HG02642 (cell line): ENCODE measurements at regions not wholly inside any gene's neighbourhood (a gene's known extent, or its start where the extent isn't known, plus 50 kb on each side); places are given as distances from the start of the nearest gene placed in this dataset.

Source experiments
- ATAC-seq: cut with Tn5 transposase; IDR thresholded peaks from one replicate; pipeline ENCODE4 v1.9.1; 2021; ENCODE audit warnings: mild to moderate bottlenecking; ENCODE audit not compliant: unreplicated experiment, poor library complexity

GRCh38 chr18:44246001-44246400, 434.7 kb upstream of the SETBP1 start:
- ATAC-seq: no peak

- no peak for ATAC-seq
These were observed 422.6 kb upstream of the SETBP1 start for GRCh38 chr18:44258086-44258485.

GRCh38 chr18:44258576-44258975, 422.1 kb upstream of the SETBP1 start:
- ATAC-seq: no peak

GRCh38 chr18:44259610-44260009, 421.1 kb upstream of the SETBP1 start:
- ATAC-seq: no peak

- ATAC-seq: no peak
These were observed 415.3 kb upstream of the SETBP1 start for GRCh38 chr18:44265437-44265836.

GRCh38 chr18:44273298-44273697, 407.4 kb upstream of the SETBP1 start:
- no peak for ATAC-seq

GRCh38 chr18:44280479-44280878, 400.2 kb upstream of the SETBP1 start:
- no peak for ATAC-seq

GRCh38 chr18:44286049-44286448, 394.6 kb upstream of the SETBP1 start:
- no peak for ATAC-seq

GRCh38 chr18:44290366-44290977, 390.2 kb upstream of the SETBP1 start:
- ATAC-seq: no peak

- ATAC-seq: no peak
These were observed 382.1 kb upstream of the SETBP1 start for GRCh38 chr18:44298566-44298965.

GRCh38 chr18:44309185-44309584, 371.5 kb upstream of the SETBP1 start:
- no peak for ATAC-seq

- no peak for ATAC-seq
These were observed 359.8 kb upstream of the SETBP1 start for GRCh38 chr18:44320619-44321460.

GRCh38 chr18:44321868-44322590, 358.7 kb upstream of the SETBP1 start:
- ATAC-seq: no peak

GRCh38 chr18:44323125-44323524, 357.6 kb upstream of the SETBP1 start:
- no peak for ATAC-seq

- ATAC-seq: no peak
These were observed 356.3 kb upstream of the SETBP1 start for GRCh38 chr18:44324361-44324760.

- no peak for ATAC-seq
These were observed 354.6 kb upstream of the SETBP1 start for GRCh38 chr18:44325903-44326635.

- no peak for ATAC-seq
These were observed 348.8 kb upstream of the SETBP1 start for GRCh38 chr18:44331656-44332570.

GRCh38 chr18:44341759-44342158, 338.9 kb upstream of the SETBP1 start:
- ATAC-seq: no peak

GRCh38 chr18:44342162-44342561, 338.5 kb upstream of the SETBP1 start:
- no peak for ATAC-seq

- ATAC-seq: no peak
These were observed 337.7 kb upstream of the SETBP1 start for GRCh38 chr18:44342946-44343345.
